IPS-NIHi7 (cell line): ENCODE measurements at regions not wholly inside any gene's neighbourhood (a gene's known extent, or its start where the extent isn't known, plus 50 kb on each side); places are given as distances from the start of the nearest gene placed in this dataset.

Experiments used
- DNase-seq: peaks from one replicate; pipeline ENCODE4 v3.0.0; 2012; ENCODE audit warnings: mixed read lengths; ENCODE audit errors: extremely low spot score

DNA sequence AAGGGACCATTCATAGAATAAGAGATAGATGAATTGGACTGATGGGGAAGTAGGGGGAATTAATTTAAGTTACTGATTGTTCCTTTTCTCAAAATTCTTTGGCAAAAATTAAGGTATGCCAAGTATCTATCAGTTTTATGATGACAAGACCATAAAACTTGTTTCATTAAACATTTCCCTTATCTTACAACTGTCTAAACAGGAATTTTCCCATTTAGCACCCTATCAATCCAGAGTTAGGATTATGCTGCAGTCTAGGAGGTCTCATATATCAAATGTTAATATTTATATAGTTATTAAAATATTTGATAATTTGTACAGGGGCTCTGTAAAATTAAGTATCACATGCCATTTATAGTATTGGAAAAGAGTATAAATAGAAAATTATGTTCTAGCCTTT, 51.5 kb upstream of the ARID1B start:
- no peak for DNase-seq

DNA sequence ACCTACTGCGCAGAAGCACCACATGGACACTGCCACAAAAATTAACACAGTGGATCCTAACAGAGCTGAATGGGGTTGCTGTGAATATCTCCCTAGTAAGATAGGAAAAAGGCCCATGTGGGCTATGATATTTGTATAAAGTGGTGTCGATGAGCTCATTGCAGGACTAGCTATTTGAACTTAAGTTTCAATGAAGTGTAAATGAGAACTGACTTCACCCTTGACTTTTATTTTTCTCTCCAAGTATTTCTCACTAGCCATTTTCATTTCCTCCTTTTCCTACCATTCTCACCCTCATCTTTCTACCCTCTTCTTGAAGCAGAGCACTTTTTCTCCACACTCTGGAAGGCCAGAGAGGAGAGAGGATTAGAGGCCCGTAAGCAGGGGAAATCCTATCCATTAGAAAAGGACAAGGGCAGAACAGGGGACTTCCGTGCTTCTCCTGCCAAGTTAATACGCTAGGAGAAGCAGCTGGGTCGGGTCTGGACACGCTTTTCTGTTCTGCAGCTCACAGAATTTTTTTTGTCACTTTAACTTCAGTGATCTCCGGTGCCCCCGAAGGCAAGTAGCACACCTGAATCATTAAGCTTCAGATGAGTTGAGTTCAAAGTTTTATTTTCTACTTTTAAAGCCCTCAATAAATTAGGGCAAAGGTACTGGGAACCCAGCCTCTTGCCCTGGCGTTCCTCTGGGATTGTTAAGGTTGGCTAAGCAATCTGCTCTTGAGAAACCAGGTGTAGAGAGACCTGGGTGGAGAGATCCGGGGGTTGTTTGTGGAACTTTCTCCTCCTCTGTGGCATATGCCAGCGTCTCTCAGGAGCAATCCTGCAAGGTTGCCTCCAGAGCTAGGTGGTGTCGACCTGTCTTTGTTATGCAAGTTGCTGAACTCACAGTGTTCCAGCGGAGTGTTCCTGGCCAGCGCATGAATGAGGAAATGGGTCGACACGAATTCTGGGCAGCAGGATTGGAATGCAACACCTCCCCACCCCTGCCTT, 56.2 kb upstream of the ARID1B start:
- peak; percentile 49 for DNase-seq

DNA sequence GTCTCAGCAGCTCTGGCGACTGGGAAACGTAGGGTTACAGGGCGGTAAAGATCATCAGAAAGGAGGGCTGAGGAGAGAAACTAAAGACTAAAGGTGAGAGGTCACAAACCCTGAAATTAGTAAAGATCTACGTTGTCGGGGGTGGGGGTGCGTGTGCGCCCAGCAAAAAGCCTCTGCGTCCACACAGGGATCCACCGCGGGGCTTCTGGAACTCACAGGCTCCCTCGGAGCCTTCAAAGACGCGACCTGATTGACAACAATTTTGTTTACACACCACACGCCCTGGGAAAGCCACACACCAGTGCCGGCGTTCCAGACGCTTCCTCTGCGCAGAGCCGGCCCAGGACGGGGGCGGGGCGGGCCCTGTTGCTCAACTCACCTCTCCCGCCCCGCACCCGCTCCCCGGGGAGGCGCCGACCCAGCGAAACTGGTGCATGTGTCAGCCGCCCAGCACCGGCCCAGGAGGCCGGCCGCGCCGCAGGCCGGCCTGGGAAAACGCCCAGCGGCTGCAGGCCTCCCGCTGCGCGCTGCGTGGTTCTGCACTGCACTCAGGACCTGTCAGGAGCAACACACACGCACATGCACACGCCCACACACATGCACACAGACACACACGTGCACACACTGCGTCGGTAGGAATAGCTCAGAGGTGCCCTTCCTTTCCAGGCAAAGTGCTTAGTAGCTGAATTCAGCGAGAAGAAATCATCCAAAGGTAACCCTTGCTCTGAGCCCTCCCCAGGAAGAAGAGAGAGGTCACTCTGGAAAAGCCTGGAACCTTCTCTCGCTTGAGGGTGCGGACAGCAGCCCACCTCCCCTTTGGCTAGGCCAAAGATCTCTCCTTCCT, 57.2 kb upstream of the ARID1B start:
- DNase-seq, result peak; percentile 58

DNA sequence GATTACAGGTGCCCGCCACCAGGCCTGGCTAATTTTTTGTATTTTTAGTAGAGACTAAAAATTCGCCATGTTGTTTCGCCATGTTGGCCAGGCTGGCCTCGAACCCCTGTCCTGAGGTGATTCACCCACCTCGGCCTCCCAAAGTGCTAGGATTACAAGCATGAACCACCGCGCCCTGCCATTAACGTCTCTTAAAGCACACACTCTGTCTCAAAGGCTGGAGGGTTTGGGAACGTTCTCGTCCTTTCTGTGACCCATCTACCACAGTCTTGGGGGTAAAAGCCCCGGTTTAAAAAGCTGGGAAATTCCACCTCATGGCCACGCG, 57.8 kb upstream of the ARID1B start:
- DNase-seq, result no peak

DNA sequence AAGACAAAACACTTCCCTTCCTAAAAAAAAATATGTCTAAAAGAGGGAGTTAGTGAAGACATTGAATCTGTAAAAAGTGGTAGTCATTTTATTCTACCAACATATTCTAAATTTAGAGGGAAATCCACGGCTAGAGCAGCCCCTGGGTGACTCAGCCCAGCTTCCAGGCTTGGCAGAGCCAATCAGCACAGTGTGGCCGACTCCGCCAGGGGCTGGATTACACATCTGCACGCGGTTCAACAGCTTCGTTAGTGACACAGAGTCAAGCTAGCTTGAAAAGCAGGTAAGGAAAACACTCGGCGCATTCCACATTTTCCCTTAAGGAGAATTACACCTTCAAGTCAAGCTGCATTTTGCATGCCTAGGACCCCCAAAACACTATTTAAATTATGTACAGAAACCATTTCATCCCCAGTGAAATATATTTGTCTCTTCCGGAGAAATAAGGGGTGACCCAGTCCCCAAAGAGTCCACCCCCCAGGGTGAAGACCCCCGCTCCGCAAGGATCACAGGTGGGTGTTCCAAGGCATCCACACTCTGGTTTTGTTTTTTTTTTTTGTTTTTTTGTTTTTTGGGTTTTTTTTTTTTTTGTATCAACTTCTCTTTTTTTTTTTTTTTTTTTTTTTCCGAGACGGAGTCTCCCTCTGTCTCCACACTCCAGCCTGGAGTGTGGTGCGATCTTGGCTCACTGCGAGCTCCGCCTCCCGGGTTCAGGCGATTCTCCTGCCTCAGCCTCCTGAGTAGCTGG, 58.4 kb upstream of the ARID1B start:
- DNase-seq, result peak; percentile 35

DNA sequence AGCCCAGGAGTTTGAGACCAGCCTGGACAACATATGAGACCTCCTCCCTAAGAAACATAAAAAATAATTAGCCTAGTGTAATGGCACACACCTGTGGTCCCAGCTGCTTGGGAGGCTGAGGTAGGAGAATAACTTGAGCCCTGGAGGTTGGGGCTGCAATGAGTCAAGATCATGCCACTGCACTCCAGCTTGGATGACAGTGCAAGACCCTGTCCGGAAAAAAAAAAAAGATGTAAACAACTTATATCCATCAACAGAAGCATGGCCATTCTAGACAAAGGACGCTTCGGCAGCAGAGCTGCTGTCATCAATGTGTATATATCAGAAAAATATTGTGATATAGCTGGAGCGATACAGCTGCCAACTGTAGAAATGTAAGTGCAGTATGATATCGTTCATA, 59.6 kb upstream of the ARID1B start:
- no peak for DNase-seq

DNA sequence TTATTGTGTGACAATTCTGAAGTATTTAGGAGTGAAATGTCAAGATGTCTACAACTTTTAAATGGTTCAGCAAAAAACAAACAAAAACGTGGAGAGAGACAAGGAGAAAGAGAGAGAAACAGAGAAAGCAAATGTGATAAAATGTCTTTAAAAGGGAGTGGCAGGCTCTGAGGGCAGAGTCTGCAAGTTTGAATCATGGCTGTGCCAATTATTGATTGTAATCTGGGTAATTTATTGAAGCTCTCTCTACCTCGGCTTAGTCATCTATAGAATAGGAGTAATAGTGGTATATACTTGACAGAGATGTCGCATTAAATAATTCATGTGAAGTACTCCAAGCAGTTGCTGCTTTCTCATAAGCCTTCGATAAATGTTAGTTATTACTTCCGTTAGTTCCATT, 61.3 kb upstream of the ARID1B start:
- no peak for DNase-seq

DNA sequence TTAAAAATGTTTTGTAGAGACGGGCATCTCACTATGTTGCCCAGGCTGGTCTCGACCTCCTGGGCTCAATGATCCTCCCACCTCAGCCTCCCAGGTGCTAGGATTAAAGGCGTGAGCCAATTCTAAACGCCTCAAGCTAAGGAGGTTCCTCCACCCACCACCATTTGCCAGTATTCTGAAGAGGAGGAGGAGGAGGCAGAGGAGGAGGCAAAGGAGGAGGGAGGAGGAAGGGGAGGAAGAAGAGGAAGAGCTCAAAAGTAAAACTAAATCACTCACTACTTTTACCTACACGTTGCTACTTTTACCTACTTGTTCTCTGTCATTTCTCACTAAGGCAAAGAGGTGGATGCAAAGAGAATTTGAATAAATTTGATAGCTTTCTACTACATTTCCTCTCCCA, 63.6 kb upstream of the ARID1B start:
- DNase-seq, result no peak

DNA sequence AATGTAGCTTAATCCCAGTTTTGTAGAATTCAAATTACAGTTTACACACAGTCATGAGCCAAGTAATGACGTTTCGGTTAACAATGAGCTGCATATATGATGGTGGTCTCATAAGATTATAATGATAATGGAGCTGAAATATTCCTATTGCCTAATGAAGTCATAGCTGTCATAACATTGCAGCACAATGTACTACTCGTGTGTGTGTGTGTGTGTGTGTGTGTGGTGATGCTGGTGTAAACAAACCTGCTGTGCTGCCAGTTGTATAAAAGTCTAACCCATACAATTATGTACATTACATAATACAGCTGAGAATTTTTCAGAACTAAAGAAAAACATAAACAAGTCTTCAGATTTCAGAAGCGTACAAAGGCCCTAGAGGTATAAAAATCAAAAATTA, 66.7 kb upstream of the ARID1B start:
- no peak for DNase-seq

DNA sequence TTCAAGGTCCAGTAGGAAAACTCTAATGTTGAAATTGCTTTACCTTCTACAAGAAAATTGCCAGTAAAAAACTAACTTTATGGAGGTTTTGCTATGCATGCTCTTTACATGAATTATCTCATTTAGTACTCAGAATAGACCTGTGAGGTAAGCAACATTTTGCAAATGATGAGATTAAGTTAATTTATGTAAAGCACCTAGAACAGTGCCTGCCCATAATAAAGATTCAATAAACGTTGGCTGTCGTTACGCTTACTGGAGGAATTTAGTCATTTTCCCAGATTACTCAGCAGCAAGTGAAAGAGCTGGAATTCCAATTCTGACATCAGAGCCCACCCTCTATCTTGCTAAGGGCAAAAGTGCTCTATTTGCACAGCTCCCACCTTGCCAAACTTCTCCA, 69.4 kb upstream of the ARID1B start:
- DNase-seq, result no peak

DNA sequence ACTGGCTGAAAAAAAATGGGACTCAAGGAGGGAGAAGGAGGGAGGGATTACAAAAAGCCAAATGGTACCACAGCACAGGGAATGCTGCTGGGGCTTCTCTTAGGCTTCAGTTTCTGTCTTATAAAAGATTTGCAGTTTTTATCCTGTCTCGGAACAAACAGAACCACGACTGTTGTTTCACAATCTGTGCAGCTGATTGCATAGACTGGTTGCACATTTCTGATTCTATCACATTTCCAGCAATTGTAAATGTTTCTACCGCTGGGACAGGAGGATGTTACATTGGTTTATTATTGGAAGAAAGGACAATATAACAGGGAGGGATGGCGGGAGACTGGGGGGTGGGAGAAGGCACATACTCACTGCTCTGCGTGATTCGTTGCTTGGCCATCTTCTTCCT, 73.5 kb upstream of the ARID1B start:
- no peak for DNase-seq

DNA sequence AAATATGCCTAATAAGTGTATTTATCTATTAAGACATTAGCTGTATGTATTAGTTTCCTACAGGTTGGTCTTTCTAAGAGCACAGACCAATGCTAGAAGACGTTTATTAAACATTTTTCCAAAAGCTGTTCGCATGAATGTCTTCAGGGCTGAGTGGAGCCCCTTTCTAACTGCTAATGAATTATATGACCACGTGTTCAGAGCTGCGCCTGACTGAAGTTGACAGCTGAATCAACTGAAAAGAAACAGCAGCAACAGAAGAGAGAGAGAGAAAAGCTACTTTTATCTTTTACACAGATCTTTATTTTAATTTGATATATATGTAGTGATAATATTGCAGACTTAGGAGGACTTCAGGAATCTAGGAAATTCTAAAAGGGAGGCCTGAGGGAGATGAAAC, 75.2 kb upstream of the ARID1B start:
- DNase-seq, result no peak

DNA sequence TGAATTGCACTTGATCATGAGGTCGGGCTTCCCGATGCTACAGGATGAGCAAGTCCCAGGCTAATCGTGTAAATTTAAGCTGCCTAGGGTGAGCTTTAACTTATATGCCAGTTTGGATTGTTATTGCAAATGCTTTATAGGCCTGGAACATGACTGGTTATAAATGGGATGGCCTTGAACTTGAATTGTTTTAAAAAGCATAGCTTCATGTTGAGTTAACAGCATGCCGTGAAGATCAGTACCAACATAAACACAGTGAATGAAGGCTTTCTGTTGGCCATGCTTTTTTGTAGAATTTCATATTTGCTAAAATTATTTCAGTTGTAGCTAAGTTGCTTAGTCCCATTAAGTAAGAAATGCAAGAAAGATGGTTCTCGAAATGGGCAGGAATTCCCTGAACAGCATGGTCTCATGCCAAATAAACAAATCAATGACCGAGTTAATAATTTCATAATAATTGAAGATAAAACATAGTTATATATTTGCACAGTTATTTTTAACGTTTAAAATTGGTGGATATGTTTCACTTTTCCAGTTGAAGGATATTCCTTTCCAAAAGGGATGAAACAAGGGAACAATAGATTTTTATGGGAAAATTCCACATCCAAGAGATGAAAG, 76.6 kb upstream of the ARID1B start:
- no peak for DNase-seq

DNA sequence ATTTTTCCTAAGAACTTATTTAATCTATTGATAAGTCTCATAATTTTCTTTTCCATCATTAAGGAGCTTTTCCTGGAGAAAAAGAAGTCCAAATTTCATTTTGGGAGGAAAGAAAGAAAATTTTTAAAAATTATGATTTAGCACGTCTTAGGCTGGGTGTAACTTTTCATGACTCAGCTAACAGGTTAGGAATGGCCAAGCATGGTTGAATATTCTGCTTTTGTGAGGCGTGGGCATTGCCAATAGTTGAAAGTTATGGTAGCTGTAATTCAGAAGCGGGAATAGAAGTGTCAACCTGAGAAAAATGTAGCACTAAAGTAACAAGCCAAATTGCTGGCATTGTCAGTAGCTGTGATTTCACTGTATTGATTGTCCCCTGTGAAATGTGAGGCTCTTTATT, 77.2 kb upstream of the ARID1B start:
- no peak for DNase-seq

DNA sequence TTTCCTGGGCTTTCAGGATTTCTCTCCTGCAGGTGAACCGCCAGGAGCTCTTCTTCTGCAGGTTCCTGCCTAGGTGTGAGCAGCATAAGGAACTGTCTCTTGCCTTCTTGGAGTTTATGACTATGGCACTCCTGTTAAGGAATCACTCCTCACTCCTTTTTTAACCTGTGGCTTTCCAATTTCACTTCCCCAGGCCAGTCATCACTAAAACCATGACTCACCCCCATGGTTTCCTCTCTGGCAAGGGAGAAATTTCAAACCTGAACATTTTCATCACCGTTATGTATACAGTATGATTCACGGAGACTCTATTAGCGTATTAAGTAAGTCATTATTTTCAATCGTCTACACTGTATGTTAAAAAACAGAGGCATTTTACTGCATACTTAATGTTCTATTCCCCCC, 78.2 kb upstream of the ARID1B start:
- no peak for DNase-seq

DNA sequence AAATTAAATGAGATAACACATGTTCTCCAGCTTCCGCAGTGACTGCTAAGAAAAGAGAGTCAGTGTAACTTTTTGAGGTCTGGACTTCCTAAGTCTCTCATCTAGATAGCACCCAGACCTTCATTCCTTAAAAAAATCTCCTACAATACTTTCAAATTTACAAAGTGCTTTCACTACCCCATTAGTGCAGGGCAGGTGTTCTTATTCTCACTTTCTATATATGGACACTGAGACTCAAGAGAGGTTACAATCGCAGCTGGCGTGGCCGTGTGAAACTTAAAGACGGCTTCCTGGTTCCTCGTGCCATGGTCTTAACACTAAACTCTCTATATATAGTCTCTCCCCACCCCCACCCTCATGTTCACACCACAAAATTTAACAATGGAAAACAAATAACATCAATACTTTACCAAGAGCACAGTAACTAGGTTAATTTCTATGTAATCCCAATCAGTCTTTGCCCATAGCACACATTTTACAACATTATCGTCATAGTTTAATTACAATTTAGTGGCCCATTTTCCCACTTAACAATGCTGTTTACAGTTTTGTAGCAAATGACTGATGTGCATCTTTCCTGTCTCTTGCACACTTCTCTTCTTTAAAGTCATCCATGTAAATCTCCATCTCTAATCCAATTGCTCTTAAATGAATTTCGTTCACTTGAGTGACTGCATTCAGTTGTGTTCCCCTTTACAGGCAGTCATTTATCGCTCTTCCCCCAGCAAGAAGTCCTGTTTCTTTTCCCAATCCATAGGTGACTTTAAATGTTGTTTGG, 78.8 kb upstream of the ARID1B start:
- no peak for DNase-seq

DNA sequence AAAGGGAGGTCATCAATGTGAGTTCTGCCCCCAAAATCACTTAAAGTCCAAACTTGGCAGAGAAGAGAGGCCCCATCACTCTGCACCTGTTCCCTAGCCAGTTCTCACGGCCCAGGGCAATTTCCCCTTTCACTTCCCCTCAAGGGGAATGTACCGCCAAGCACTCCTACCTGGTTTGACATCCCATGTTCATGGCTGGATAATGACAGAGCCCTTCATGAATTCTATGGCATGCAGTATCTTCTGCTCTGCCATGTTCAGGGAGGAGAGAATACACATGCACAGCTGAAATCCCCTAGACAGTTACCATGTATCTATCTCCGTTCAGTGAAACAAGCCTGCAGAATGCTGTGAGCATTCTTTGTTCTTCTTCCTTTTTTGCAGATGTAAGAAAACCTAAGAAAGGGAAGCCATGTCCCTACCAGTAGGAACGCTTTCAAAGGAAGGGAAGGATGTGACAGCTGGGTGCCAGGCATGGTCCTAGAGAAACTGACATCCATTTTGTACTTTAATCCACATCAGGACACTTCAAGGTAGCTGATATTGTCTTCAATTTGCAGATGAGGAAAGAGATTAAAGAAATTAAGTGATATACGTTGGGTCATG, 79.8 kb upstream of the ARID1B start:
- DNase-seq, result no peak

DNA sequence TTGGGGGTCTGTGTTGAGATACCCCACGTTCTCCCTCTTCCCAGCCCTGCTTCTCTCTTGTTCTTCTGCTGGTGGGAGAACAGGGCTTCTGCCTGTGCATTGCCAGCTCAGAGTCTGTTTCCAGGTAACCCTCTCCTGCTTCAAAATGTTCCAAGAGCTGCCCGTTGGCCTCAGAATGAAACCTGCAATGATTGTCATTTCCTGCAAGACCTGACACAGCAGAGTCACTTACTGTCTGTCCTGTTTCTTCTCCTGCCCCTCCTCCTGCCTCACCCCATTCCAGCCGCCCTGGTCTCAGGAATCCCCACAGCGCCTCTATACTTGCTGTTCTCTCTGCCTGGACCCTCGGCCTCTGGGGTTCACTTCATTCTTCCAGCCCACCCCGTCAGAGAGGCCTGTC, 81.4 kb upstream of the ARID1B start:
- DNase-seq, result no peak

DNA sequence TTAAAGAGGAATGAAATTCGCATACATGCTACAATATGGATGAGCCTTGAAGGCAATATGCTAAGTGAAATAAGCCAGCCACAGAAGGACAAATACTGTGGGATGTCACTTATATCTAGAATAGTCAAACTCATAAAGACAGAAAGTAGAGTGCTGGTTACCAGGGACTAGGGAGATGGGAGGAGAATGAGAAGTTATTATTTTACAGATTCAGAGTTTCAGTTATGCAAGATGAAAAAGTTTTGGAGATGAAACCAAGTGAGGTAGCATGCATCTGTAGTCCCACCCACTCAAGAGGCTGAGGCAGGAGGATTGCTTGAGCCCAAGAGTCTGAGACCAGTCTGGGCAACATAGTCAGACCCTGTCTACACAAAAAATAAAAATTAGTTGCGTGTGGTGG, 82.5 kb upstream of the ARID1B start:
- DNase-seq, result no peak

DNA sequence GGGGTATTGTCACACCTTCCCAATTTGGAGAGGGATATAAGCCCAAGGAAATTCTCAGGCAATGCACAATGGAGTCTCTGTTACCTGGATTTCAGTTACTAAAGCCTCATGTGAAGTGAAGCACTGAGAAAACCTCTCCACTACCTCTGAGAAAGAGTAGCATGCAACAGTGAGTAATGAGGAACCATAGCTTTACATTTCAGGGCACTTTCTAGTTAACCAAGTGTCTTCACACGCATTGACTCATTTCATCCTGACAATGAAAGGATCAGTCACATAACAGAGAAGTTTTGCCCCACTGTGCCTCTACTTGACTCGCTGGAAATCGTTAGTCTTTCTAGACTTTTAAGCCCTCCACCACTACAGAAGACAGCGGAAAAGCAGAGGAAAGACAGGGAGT, 86.2 kb upstream of the ARID1B start:
- DNase-seq, result no peak

DNA sequence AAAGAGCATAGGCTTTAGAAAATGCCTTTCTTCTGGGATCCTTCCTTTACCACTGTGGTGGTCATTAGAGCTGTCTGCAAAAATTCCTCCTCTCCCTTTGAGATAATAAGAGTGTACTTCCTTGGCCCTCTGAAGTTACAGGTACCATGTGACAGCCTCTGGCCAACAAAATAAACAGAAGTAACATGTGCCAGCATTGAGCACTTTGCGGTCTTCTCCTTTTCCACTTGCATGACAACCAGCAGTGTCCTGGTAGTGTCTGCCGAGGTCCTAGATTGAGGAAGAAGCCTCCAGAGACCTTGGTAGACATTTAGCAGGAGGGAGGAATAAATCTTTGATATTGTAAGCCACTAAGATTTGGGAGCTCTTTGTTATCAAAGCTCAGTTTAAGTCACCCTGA, 87.5 kb upstream of the ARID1B start:
- no peak for DNase-seq
